ENCODE measurements at regions not wholly inside any gene's neighbourhood (a gene's known extent, or its start where the extent isn't known, plus 50 kb on each side); places are given as distances from the start of the nearest gene placed in this dataset.

- no peak overlapping the region for H3K27ac ChIP-seq (ENCODE audit: low read depth, low read length)
- H3K9ac ChIP-seq (ENCODE audit: low read length) = no peak overlapping the region
- no peaks in the 10 kb centered on the region for H3K9me3 Mint-ChIP-seq (ENCODE audit: unreplicated experiment)
- H3K79me2 ChIP-seq (ENCODE audit: insufficient read depth, low read length) = no peaks in the 10 kb centered on the region
- H3K27me3 Mint-ChIP-seq (ENCODE audit: low read depth, unreplicated experiment) = peaks cover 20% of the 10 kb centered on the region
- no peak overlapping the region for H3K27ac Mint-ChIP-seq (ENCODE audit: unreplicated experiment)
- no peaks in the 10 kb centered on the region for H3K27me3 ChIP-seq (ENCODE audit: insufficient read depth, low read length)
- no peak overlapping the region for H3K4me3 ChIP-seq (ENCODE audit: insufficient read depth, low read depth, low read length)
- no peaks in the 10 kb centered on the region for H3K9me3 ChIP-seq (ENCODE audit: insufficient read depth, low read depth, low read length)
- H3K4me1 Mint-ChIP-seq (ENCODE audit: low read depth, unreplicated experiment) = peaks cover under 1% of the 10 kb centered on the region
- H3K36me3 ChIP-seq (ENCODE audit: insufficient read depth, low read length) = no peaks in the 10 kb centered on the region
- TF ChIP-seq CTCF (IDR thresholded peaks at IDR 0.05; ENCODE audit: insufficient read depth, low read depth, low read length) (no peak), EZH2 (IDR thresholded peaks at IDR 0.05; ENCODE audit: insufficient read depth, low read length) (no peak)
- H3K4me1 ChIP-seq (ENCODE audit: insufficient read depth, low read length) = no peaks in the 10 kb centered on the region
- no peaks in the 10 kb centered on the region for H4K20me1 ChIP-seq (ENCODE audit: insufficient read depth, low read length)
- no peak overlapping the region for H3K4me2 ChIP-seq (ENCODE audit: low read length)
- no peak overlapping the region for H3K4me3 Mint-ChIP-seq (ENCODE audit: unreplicated experiment)
- no peak for DNase-seq (ENCODE audit: low read depth)
- no peak for FAIRE-seq
- H2AFZ ChIP-seq (ENCODE audit: low read depth, low read length) = no peak overlapping the region
- no peaks in the 10 kb centered on the region for H3K36me3 Mint-ChIP-seq (ENCODE audit: low read depth, unreplicated experiment)
Measured at GRCh38 chr16:55007504-55007903, 76.8 kb downstream of the IRX5 start.

- FAIRE-seq (no peak), DNase-seq (ENCODE audit: low read depth) (no peak)
- H3K27me3 ChIP-seq (ENCODE audit: insufficient read depth, low read length) = no peaks in the 10 kb centered on the region
- no peaks in the 10 kb centered on the region for H3K36me3 ChIP-seq (ENCODE audit: insufficient read depth, low read length)
- H2AFZ ChIP-seq (ENCODE audit: low read depth, low read length) = no peak overlapping the region
- no peaks in the 10 kb centered on the region for H3K79me2 ChIP-seq (ENCODE audit: insufficient read depth, low read length)
- no peak for TF ChIP-seq EZH2 (IDR thresholded peaks at IDR 0.05; ENCODE audit: insufficient read depth, low read length)
- no peak for TF ChIP-seq CTCF (IDR thresholded peaks at IDR 0.05; ENCODE audit: insufficient read depth, low read depth, low read length)
- H3K4me1 ChIP-seq (ENCODE audit: insufficient read depth, low read length) = no peaks in the 10 kb centered on the region
- H3K9ac ChIP-seq (ENCODE audit: low read length) = no peak overlapping the region
- no peaks in the 10 kb centered on the region for H3K9me3 ChIP-seq (ENCODE audit: insufficient read depth, low read depth, low read length)
- H4K20me1 ChIP-seq (ENCODE audit: insufficient read depth, low read length) = no peaks in the 10 kb centered on the region
- H3K27ac ChIP-seq (ENCODE audit: low read depth, low read length) = no peak overlapping the region
- Mint-ChIP-seq H3K27me3 (ENCODE audit: low read depth, unreplicated experiment) (peaks cover 18% of the 10 kb centered on the region), H3K9me3 (ENCODE audit: unreplicated experiment) (no peaks in the 10 kb centered on the region), H3K27ac (ENCODE audit: unreplicated experiment) (no peak overlapping the region), H3K4me3 (ENCODE audit: unreplicated experiment) (no peak overlapping the region), H3K4me1 (ENCODE audit: low read depth, unreplicated experiment) (no peaks in the 10 kb centered on the region), H3K36me3 (ENCODE audit: low read depth, unreplicated experiment) (no peaks in the 10 kb centered on the region)
- H3K4me3 ChIP-seq (ENCODE audit: insufficient read depth, low read depth, low read length) = no peak overlapping the region
- H3K4me2 ChIP-seq (ENCODE audit: low read length) = no peak overlapping the region
Measured at GRCh38 chr16:55008836-55009510, 78.3 kb downstream of the IRX5 start.

DNA sequence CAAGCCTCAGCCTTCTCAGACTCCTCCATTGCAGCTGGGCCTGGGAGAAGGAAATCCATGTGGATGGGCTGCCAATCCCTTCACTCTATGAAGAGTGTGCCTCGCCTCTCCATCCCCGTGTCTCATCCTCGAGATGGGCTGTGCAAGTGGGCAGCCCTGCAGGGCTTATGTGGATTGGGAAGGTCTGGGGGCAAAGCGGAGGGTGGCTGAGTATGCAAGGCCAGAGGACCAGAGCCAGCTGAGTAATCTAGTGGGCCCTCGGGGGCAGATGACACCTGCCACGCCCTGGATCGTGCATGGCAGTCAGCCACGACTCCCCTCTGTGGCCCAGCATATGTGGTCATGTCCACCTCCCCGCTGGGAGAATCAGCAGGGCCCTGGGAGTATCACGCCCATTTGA lies 78.9 kb downstream of the IRX5 start:
- Mint-ChIP-seq H3K27ac (ENCODE audit: unreplicated experiment) (no peak overlapping the region), H3K9me3 (ENCODE audit: unreplicated experiment) (no peaks in the 10 kb centered on the region), H3K4me1 (ENCODE audit: low read depth, unreplicated experiment) (no peaks in the 10 kb centered on the region), H3K36me3 (ENCODE audit: low read depth, unreplicated experiment) (no peaks in the 10 kb centered on the region), H3K4me3 (ENCODE audit: unreplicated experiment) (no peak overlapping the region), H3K27me3 (ENCODE audit: low read depth, unreplicated experiment) (peaks cover 15% of the 10 kb centered on the region)
- H4K20me1 ChIP-seq (ENCODE audit: insufficient read depth, low read length) = no peaks in the 10 kb centered on the region
- no peak overlapping the region for H3K4me3 ChIP-seq (ENCODE audit: insufficient read depth, low read depth, low read length)
- H3K79me2 ChIP-seq (ENCODE audit: insufficient read depth, low read length) = no peaks in the 10 kb centered on the region
- no peak overlapping the region for H3K4me2 ChIP-seq (ENCODE audit: low read length)
- no peak overlapping the region for H3K9ac ChIP-seq (ENCODE audit: low read length)
- DNase-seq (ENCODE audit: low read depth) = no peak
- TF ChIP-seq EZH2 (IDR thresholded peaks at IDR 0.05; ENCODE audit: insufficient read depth, low read length) (no peak), CTCF (IDR thresholded peaks at IDR 0.05; ENCODE audit: insufficient read depth, low read depth, low read length) (no peak)
- H3K27ac ChIP-seq (ENCODE audit: low read depth, low read length) = no peak overlapping the region
- H3K27me3 ChIP-seq (ENCODE audit: insufficient read depth, low read length) = no peaks in the 10 kb centered on the region
- no peaks in the 10 kb centered on the region for H3K9me3 ChIP-seq (ENCODE audit: insufficient read depth, low read depth, low read length)
- no peaks in the 10 kb centered on the region for H3K36me3 ChIP-seq (ENCODE audit: insufficient read depth, low read length)
- no peak overlapping the region for H2AFZ ChIP-seq (ENCODE audit: low read depth, low read length)
- H3K4me1 ChIP-seq (ENCODE audit: insufficient read depth, low read length) = no peaks in the 10 kb centered on the region
- no peak for FAIRE-seq
